PC-9 (cell line): ENCODE measurements at regions not wholly inside any gene's neighbourhood (a gene's known extent, or its start where the extent isn't known, plus 50 kb on each side); places are given as distances from the start of the nearest gene placed in this dataset.

Experiments used
- EZH2 ChIP-seq: fragments of 200-600 bp; sonication (generic); IDR thresholded peaks from 2 replicates; pipeline ENCODE4 v1.8.0; 2017; ENCODE audit warnings: antibody characterized with exemption, low read depth
- TF ChIP-seq, protein P1 (sequence below): fragments of 200-600 bp; sonication (generic); conservative IDR thresholded peaks from 2 replicates; pipeline ENCODE4 v1.6.1; 2017; ENCODE audit warnings: mixed run types, antibody characterized with exemption, mild to moderate bottlenecking, moderate library complexity

GRCh38 chr1:90391126-90391525, 326.0 kb downstream of the BARHL2 start:
- TF ChIP-seq EZH2, result no peak
- TF ChIP-seq, protein P1, sequence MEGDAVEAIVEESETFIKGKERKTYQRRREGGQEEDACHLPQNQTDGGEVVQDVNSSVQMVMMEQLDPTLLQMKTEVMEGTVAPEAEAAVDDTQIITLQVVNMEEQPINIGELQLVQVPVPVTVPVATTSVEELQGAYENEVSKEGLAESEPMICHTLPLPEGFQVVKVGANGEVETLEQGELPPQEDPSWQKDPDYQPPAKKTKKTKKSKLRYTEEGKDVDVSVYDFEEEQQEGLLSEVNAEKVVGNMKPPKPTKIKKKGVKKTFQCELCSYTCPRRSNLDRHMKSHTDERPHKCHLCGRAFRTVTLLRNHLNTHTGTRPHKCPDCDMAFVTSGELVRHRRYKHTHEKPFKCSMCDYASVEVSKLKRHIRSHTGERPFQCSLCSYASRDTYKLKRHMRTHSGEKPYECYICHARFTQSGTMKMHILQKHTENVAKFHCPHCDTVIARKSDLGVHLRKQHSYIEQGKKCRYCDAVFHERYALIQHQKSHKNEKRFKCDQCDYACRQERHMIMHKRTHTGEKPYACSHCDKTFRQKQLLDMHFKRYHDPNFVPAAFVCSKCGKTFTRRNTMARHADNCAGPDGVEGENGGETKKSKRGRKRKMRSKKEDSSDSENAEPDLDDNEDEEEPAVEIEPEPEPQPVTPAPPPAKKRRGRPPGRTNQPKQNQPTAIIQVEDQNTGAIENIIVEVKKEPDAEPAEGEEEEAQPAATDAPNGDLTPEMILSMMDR, result no peak
